Activated naive CD8-positive, alpha-beta T cell (primary cell): ENCODE measurements at regions not wholly inside any gene's neighbourhood (a gene's known extent, or its start where the extent isn't known, plus 50 kb on each side); places are given as distances from the start of the nearest gene placed in this dataset.

Source experiments
- H3K27ac Mint-ChIP-seq: one replicate; pipeline ENCODE4 v1.8.0; 2021; ENCODE audit warnings: mixed read lengths
- H3K27me3 Mint-ChIP-seq: one replicate; pipeline ENCODE4 v1.8.0; 2021; ENCODE audit warnings: mixed read lengths
- H3K36me3 Mint-ChIP-seq: one replicate; pipeline ENCODE4 v1.8.0; 2021; ENCODE audit warnings: mixed read lengths
- H3K4me1 Mint-ChIP-seq: one replicate; pipeline ENCODE4 v1.8.0; 2021; ENCODE audit warnings: low read depth, mixed read lengths
- H3K4me3 Mint-ChIP-seq: one replicate; pipeline ENCODE4 v1.8.0; 2021; ENCODE audit warnings: mild to moderate bottlenecking, mixed read lengths
- H3K9me3 Mint-ChIP-seq: one replicate; pipeline ENCODE4 v1.8.0; 2021; ENCODE audit warnings: low read depth, mixed read lengths

- H3K9me3 Mint-ChIP-seq: no peaks in the 10 kb centered on the region
- H3K4me3 Mint-ChIP-seq: no peak overlapping the region
- no peak overlapping the region for H3K27ac Mint-ChIP-seq
Observed at GRCh38 chr3:73708956-73709355, 84.2 kb upstream of the PDZRN3 start.

DNA sequence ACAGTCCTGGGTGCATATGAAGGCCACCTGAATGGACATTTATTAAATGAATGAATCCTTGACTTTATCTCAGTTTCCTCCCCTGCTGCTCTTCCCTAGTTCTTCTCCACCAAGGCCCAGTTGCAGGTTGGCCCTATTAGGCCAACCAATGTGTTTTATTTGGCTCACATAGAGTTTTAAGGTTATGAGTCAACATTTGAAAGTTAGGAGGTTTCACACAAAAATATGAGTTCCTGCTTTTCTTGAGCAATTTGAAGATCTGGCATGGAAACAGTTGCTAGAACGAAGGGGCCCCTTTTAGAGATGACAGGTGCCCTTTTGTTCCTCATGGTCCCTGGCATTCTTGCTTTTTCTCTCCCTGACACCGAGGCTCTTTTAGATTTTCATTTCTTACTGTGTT, 83.0 kb upstream of the PDZRN3 start:
- Mint-ChIP-seq H3K4me3 (no peak overlapping the region), H3K4me1 (no peaks in the 10 kb centered on the region), H3K27me3 (peaks cover 2% of the 10 kb centered on the region), H3K27ac (no peak overlapping the region), H3K36me3 (no peaks in the 10 kb centered on the region), H3K9me3 (no peaks in the 10 kb centered on the region)

More at GRCh38 chr3:73708956-73709355, 84.2 kb upstream of the PDZRN3 start:
- H3K27me3 Mint-ChIP-seq: peaks cover 2% of the 10 kb centered on the region
- no peaks in the 10 kb centered on the region for H3K4me1 Mint-ChIP-seq
- no peaks in the 10 kb centered on the region for H3K36me3 Mint-ChIP-seq

GRCh38 chr3:73706771-73707170, 82.0 kb upstream of the PDZRN3 start:
- no peaks in the 10 kb centered on the region for H3K4me1 Mint-ChIP-seq
- H3K4me3 Mint-ChIP-seq: no peak overlapping the region
- no peaks in the 10 kb centered on the region for H3K36me3 Mint-ChIP-seq
- H3K27ac Mint-ChIP-seq: no peak overlapping the region
- no peaks in the 10 kb centered on the region for H3K9me3 Mint-ChIP-seq
- H3K27me3 Mint-ChIP-seq: no peaks in the 10 kb centered on the region

GRCh38 chr3:73705792-73706191, 81.1 kb upstream of the PDZRN3 start:
- H3K9me3 Mint-ChIP-seq: no peaks in the 10 kb centered on the region
- no peak overlapping the region for H3K4me3 Mint-ChIP-seq
- no peaks in the 10 kb centered on the region for H3K36me3 Mint-ChIP-seq
- no peak overlapping the region for H3K27ac Mint-ChIP-seq
- no peaks in the 10 kb centered on the region for H3K27me3 Mint-ChIP-seq
- no peaks in the 10 kb centered on the region for H3K4me1 Mint-ChIP-seq

- no peak overlapping the region for H3K27ac Mint-ChIP-seq
- H3K4me1 Mint-ChIP-seq: no peaks in the 10 kb centered on the region
- no peaks in the 10 kb centered on the region for H3K36me3 Mint-ChIP-seq
- H3K9me3 Mint-ChIP-seq: no peaks in the 10 kb centered on the region
- H3K27me3 Mint-ChIP-seq: peaks cover under 1% of the 10 kb centered on the region
- no peak overlapping the region for H3K4me3 Mint-ChIP-seq
Observed at GRCh38 chr3:73699327-73699726, 74.6 kb upstream of the PDZRN3 start.

DNA sequence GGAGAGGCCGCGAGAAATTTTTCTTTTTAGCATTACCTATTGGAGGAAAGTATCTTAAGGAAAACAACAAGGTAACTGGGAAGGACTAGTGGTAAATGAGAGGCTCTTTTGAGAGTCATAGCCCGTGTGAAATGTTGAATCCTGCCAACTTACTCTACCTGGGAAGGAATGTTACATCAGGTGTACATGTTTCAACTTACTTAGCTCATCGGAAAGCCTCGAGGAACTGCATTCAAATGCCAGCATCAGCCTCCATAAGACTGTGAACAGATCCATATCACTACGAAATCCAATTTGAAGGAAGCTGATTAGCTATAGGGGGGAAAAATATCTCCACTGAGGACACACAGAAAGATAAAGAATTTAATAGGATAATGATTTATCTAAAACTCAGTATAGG, 72.3 kb upstream of the PDZRN3 start:
- H3K4me1 Mint-ChIP-seq: no peaks in the 10 kb centered on the region
- no peak overlapping the region for H3K4me3 Mint-ChIP-seq
- no peaks in the 10 kb centered on the region for H3K9me3 Mint-ChIP-seq
- H3K27me3 Mint-ChIP-seq: peaks cover 1% of the 10 kb centered on the region
- H3K27ac Mint-ChIP-seq: no peak overlapping the region
- H3K36me3 Mint-ChIP-seq: no peaks in the 10 kb centered on the region

DNA sequence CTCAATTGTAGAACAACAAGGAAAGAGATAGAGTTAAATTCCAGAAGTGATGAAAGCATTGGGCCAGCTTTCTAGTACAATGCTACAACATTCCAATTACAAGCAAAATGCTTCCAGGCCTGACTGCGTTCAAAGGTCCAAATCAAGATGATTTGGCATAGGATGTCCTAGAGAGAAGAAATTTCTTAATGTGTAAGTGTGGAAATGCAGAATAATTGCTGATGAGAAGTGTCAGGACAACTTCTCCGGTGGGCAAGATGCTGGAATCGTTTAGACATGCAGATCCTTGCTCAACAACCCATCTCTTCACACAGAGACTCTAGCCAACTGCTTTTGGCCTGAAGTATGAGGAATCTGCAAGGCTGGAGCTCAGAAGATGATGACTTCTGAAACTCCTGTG, 71.1 kb upstream of the PDZRN3 start:
- Mint-ChIP-seq H3K4me1 (no peaks in the 10 kb centered on the region), H3K27ac (no peak overlapping the region), H3K36me3 (no peaks in the 10 kb centered on the region), H3K27me3 (peaks cover 1% of the 10 kb centered on the region), H3K4me3 (no peak overlapping the region), H3K9me3 (no peaks in the 10 kb centered on the region)

- H3K27ac Mint-ChIP-seq: no peak overlapping the region
- H3K4me3 Mint-ChIP-seq: no peak overlapping the region
- no peaks in the 10 kb centered on the region for H3K9me3 Mint-ChIP-seq
- H3K36me3 Mint-ChIP-seq: no peaks in the 10 kb centered on the region
- H3K27me3 Mint-ChIP-seq: peaks cover 1% of the 10 kb centered on the region
- H3K4me1 Mint-ChIP-seq: no peaks in the 10 kb centered on the region
Observed at GRCh38 chr3:73694983-73695757, 70.4 kb upstream of the PDZRN3 start.

- Mint-ChIP-seq H3K4me3 (no peak overlapping the region), H3K4me1 (no peaks in the 10 kb centered on the region), H3K27ac (no peak overlapping the region), H3K9me3 (peaks cover 8% of the 10 kb centered on the region), H3K27me3 (peaks cover 2% of the 10 kb centered on the region), H3K36me3 (no peaks in the 10 kb centered on the region)
Observed at GRCh38 chr3:73687106-73688004, 62.6 kb upstream of the PDZRN3 start.

DNA sequence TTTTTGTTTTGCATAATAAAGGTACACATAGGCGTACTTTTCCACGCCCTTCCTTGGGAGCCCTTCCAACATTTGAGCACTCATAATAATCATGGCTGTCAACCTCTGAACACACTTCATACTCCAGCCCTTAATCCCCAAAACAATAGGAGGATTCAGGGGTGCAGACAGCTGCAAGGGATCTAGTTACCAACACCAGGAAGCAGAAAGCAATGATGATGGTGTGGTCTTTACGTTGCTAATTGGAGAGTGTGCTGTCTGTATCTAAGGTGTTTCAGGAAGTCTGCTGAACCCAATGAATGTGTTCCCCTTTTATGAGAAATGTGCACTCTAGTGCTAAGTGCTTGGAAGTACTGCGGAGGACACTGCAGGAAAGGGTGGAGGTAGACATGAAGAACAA, 60.3 kb upstream of the PDZRN3 start:
- Mint-ChIP-seq H3K27ac (no peak overlapping the region), H3K4me1 (no peaks in the 10 kb centered on the region), H3K27me3 (peaks cover 2% of the 10 kb centered on the region), H3K9me3 (peaks cover 8% of the 10 kb centered on the region), H3K4me3 (no peak overlapping the region), H3K36me3 (no peaks in the 10 kb centered on the region)

DNA sequence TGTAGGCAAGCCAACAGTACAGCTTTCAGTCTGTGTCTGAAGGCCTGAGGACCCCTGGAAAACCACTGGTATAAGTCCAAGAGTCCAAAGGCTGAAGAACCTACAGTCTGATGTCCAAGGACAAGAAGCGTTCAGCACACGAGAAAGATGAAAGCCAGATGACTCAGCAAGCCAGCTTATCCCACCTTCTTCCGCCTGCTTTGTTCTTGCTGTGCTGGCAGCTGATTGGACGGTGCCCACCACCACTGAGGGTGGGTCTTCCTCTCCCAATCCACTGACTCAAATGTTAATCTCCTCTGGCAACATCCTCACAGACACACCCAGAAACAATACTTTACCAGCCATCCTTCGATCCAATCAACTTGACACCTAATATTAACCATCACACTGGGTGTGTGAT, 59.0 kb upstream of the PDZRN3 start:
- Mint-ChIP-seq H3K9me3 (peaks cover 8% of the 10 kb centered on the region), H3K27ac (no peak overlapping the region), H3K36me3 (no peaks in the 10 kb centered on the region), H3K4me3 (no peak overlapping the region), H3K4me1 (no peaks in the 10 kb centered on the region), H3K27me3 (no peaks in the 10 kb centered on the region)

DNA sequence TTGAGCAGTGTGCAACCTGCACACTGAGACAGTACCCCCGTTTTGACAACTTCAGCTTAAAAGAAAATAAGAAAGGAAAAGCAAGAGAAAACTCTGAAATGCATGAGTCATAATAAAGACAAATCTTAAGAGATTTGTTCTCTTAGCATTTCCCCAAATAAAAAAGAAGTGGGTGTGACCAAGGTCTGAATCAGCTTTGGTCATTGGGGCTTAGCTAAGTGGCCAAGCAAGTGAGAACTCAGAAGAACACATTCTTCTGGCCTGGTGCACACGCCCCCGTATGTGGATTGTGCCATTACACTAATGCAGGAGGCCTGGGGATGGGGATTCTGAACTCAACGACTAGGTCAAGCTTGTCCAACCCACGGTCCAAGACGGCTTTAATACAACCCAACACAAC, 56.9 kb upstream of the PDZRN3 start:
- no peak overlapping the region for H3K27ac Mint-ChIP-seq
- no peaks in the 10 kb centered on the region for H3K36me3 Mint-ChIP-seq
- H3K4me3 Mint-ChIP-seq: no peak overlapping the region
- H3K4me1 Mint-ChIP-seq: no peaks in the 10 kb centered on the region
- H3K9me3 Mint-ChIP-seq: no peaks in the 10 kb centered on the region
- H3K27me3 Mint-ChIP-seq: no peaks in the 10 kb centered on the region

DNA sequence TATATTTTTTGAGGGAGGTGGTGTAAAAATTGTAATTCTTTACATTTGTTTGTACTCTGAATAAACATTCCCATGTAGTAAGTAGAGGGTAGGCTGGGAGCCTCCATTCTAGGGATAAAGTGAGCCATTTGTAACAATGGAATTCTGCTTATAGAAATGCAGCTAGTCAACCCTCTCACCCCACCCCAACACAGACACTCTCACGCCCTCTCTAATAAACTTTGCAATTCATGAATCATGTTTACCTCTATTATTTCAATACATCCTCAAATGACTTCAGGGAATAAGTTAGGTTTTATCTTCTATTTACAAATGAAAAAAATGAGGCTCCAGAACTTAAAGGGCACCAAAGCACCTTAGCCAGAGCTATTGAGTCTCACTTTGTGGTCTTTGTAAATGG, 56.5 kb upstream of the PDZRN3 start:
- no peaks in the 10 kb centered on the region for H3K4me1 Mint-ChIP-seq
- H3K36me3 Mint-ChIP-seq: no peaks in the 10 kb centered on the region
- no peaks in the 10 kb centered on the region for H3K9me3 Mint-ChIP-seq
- no peak overlapping the region for H3K4me3 Mint-ChIP-seq
- H3K27me3 Mint-ChIP-seq: no peaks in the 10 kb centered on the region
- no peak overlapping the region for H3K27ac Mint-ChIP-seq

DNA sequence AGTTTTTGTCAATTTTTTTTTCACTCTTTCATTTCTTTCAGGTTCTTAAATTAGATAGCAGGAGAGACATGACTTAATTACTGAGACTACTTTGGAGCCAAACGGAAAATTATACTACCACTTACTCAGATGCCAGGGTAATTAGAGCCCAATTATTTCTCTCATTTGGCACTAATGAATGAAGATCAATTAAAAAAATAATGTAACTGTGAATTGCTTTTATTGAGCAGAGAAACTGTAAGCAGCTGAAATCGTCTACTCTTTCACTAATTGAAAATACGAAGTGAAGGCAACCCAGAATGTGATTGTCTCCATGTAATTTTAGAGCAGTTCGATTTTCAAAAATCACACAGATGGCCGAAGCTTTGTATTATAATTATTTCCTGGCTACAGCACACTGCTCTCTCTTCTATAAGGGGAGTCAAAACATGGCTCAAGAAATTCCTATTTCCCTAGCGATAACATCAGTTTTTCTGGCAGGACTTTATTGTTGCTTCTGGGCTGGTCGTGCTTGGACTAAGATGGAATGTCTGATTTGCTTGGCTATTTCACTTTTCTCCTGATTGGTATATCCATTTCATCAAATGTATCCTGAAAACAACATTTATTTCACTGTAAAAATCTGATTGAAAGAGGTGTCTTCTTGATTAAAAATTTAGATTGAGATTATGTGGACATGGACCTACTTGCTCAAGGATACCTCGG, 55.8 kb upstream of the PDZRN3 start:
- H3K27me3 Mint-ChIP-seq: no peaks in the 10 kb centered on the region
- H3K4me1 Mint-ChIP-seq: no peaks in the 10 kb centered on the region
- H3K36me3 Mint-ChIP-seq: no peaks in the 10 kb centered on the region
- H3K9me3 Mint-ChIP-seq: no peaks in the 10 kb centered on the region
- no peak overlapping the region for H3K27ac Mint-ChIP-seq
- H3K4me3 Mint-ChIP-seq: no peak overlapping the region
